ENCODE measurements at regions not wholly inside any gene's neighbourhood (a gene's known extent, or its start where the extent isn't known, plus 50 kb on each side); places are given as distances from the start of the nearest gene placed in this dataset.

- Mint-ChIP-seq H3K4me1 (no peaks in the 10 kb centered on the region), H3K4me3 (no peak overlapping the region), H3K27ac (no peak overlapping the region), H3K27me3 (ENCODE audit: insufficient read depth, low read depth) (no peaks in the 10 kb centered on the region), H3K36me3 (no peaks in the 10 kb centered on the region), H3K9me3 (no peaks in the 10 kb centered on the region)
- TF ChIP-seq, protein P1, sequence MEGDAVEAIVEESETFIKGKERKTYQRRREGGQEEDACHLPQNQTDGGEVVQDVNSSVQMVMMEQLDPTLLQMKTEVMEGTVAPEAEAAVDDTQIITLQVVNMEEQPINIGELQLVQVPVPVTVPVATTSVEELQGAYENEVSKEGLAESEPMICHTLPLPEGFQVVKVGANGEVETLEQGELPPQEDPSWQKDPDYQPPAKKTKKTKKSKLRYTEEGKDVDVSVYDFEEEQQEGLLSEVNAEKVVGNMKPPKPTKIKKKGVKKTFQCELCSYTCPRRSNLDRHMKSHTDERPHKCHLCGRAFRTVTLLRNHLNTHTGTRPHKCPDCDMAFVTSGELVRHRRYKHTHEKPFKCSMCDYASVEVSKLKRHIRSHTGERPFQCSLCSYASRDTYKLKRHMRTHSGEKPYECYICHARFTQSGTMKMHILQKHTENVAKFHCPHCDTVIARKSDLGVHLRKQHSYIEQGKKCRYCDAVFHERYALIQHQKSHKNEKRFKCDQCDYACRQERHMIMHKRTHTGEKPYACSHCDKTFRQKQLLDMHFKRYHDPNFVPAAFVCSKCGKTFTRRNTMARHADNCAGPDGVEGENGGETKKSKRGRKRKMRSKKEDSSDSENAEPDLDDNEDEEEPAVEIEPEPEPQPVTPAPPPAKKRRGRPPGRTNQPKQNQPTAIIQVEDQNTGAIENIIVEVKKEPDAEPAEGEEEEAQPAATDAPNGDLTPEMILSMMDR (IDR thresholded peaks at IDR 0.05), result no peak
- TF ChIP-seq EZH2phosphoT487 (IDR thresholded peaks at IDR 0.05), result no peak
- TF ChIP-seq EZH2 (IDR thresholded peaks at IDR 0.05), result no peak
- Histone ChIP-seq H3K9ac (no peak overlapping the region), H3K9me3 (ENCODE audit: low read depth) (no peaks in the 10 kb centered on the region), H3K4me1 (peaks cover 4% of the 10 kb centered on the region), H3K4me2 (no peak overlapping the region), H3K27ac (no peak overlapping the region), H3F3A (ENCODE audit: low read depth) (no peaks in the 10 kb centered on the region), H3K36me3 (no peaks in the 10 kb centered on the region), H3K4me3 (no peak overlapping the region), H3K79me2 (ENCODE audit: low read depth) (no peaks in the 10 kb centered on the region), H4K20me1 (ENCODE audit: low read depth) (no peaks in the 10 kb centered on the region), H2AFZ (replicated peaks) (no peak overlapping the region), H3K27me3 (no peaks in the 10 kb centered on the region)
- no peak for DNase-seq (ENCODE audit: low spot score)
Measured at GRCh38 chr3:106172780-106173179, 304.0 kb upstream of the CBLB start.

- Histone ChIP-seq H3K4me1 (no peaks in the 10 kb centered on the region), H4K20me1 (ENCODE audit: low read depth) (no peaks in the 10 kb centered on the region), H3K9me3 (ENCODE audit: low read depth) (no peaks in the 10 kb centered on the region), H2AFZ (replicated peaks) (no peak overlapping the region), H3K27me3 (no peaks in the 10 kb centered on the region), H3K79me2 (ENCODE audit: low read depth) (no peaks in the 10 kb centered on the region), H3K9ac (no peak overlapping the region), H3K4me3 (no peak overlapping the region), H3K36me3 (no peaks in the 10 kb centered on the region), H3K4me2 (no peak overlapping the region), H3K27ac (no peak overlapping the region), H3F3A (ENCODE audit: low read depth) (no peaks in the 10 kb centered on the region)
- H3K27ac Mint-ChIP-seq, result no peak overlapping the region
- no peaks in the 10 kb centered on the region for H3K36me3 Mint-ChIP-seq
- H3K27me3 Mint-ChIP-seq (ENCODE audit: insufficient read depth, low read depth), result no peaks in the 10 kb centered on the region
- no peaks in the 10 kb centered on the region for H3K9me3 Mint-ChIP-seq
- no peak for DNase-seq (ENCODE audit: low spot score)
- H3K4me1 Mint-ChIP-seq, result no peaks in the 10 kb centered on the region
- TF ChIP-seq EZH2phosphoT487 (IDR thresholded peaks at IDR 0.05), result no peak
- TF ChIP-seq, protein P1 (IDR thresholded peaks at IDR 0.05), result no peak
- no peak for TF ChIP-seq EZH2 (IDR thresholded peaks at IDR 0.05)
- H3K4me3 Mint-ChIP-seq, result no peak overlapping the region
Measured at GRCh38 chr3:106175276-106175675, 306.5 kb upstream of the CBLB start.

GRCh38 chr3:106176734-106177133, 307.9 kb upstream of the CBLB start:
- Histone ChIP-seq H4K20me1 (ENCODE audit: low read depth) (no peaks in the 10 kb centered on the region), H3K36me3 (no peaks in the 10 kb centered on the region), H3K79me2 (ENCODE audit: low read depth) (no peaks in the 10 kb centered on the region), H3K27ac (no peak overlapping the region), H3F3A (ENCODE audit: low read depth) (no peaks in the 10 kb centered on the region), H3K27me3 (no peaks in the 10 kb centered on the region), H3K4me2 (no peak overlapping the region), H3K4me1 (no peaks in the 10 kb centered on the region), H3K9ac (no peak overlapping the region), H3K4me3 (no peak overlapping the region), H2AFZ (replicated peaks) (no peak overlapping the region), H3K9me3 (ENCODE audit: low read depth) (no peaks in the 10 kb centered on the region)
- Mint-ChIP-seq H3K4me3 (no peak overlapping the region), H3K4me1 (no peaks in the 10 kb centered on the region), H3K9me3 (no peaks in the 10 kb centered on the region), H3K27me3 (ENCODE audit: insufficient read depth, low read depth) (no peaks in the 10 kb centered on the region), H3K36me3 (no peaks in the 10 kb centered on the region), H3K27ac (no peak overlapping the region)
- DNase-seq (ENCODE audit: low spot score), result no peak
- TF ChIP-seq EZH2 (IDR thresholded peaks at IDR 0.05) (no peak), EZH2phosphoT487 (IDR thresholded peaks at IDR 0.05) (no peak)
- TF ChIP-seq, protein P1 (IDR thresholded peaks at IDR 0.05), result no peak

Measured in neural progenitor cell (in vitro differentiated cells).